ENCODE measurements at regions not wholly inside any gene's neighbourhood (a gene's known extent, or its start where the extent isn't known, plus 50 kb on each side); places are given as distances from the start of the nearest gene placed in this dataset.

DNA sequence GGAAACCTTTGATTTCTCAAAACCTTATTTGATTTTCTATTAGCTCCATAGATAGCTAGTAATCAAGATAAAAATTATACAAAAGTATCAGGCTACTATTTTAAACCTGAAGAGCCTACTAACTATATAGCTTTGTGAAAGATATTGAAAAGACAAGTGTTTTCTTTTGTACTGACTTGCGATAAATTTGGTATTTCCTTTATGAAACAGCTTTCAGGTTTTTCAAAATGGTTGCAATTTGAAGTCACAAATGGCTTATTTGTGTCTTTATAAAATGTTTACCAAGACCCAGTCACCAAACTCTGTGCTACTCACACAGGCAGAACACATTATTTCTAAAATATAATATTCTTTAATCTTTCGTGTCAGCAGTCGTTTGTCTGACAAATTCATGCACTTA, 167.5 kb upstream of the ALCAM start:
- TF ChIP-seq, protein P1, sequence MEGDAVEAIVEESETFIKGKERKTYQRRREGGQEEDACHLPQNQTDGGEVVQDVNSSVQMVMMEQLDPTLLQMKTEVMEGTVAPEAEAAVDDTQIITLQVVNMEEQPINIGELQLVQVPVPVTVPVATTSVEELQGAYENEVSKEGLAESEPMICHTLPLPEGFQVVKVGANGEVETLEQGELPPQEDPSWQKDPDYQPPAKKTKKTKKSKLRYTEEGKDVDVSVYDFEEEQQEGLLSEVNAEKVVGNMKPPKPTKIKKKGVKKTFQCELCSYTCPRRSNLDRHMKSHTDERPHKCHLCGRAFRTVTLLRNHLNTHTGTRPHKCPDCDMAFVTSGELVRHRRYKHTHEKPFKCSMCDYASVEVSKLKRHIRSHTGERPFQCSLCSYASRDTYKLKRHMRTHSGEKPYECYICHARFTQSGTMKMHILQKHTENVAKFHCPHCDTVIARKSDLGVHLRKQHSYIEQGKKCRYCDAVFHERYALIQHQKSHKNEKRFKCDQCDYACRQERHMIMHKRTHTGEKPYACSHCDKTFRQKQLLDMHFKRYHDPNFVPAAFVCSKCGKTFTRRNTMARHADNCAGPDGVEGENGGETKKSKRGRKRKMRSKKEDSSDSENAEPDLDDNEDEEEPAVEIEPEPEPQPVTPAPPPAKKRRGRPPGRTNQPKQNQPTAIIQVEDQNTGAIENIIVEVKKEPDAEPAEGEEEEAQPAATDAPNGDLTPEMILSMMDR (IDR thresholded peaks at IDR 0.05) = no peak
- TF ChIP-seq ZFX (IDR thresholded peaks at IDR 0.05; ENCODE audit: borderline replicate concordance) = no peak

Measured in 22Rv1 (cell line).